ENCODE measurements at regions not wholly inside any gene's neighbourhood (a gene's known extent, or its start where the extent isn't known, plus 50 kb on each side); places are given as distances from the start of the nearest gene placed in this dataset.

DNA sequence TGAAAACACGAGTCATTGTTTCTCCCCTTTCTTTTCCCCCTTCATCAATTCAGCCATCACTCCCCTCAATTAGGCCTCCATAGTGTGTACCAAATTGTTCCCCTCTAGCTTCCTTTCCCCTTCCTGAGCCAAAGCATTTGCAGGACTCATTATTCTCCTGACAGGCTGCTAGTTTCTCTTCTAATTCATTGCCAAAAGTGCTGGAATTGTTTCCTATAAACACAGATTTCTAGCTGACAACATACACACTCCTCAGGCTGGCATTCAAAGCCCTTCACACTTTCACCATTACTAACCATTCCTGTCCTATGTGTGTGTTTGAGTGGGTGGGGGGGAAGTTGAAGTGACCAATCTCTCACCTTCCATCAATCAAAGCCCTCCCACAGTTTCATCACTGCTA lies 444.2 kb upstream of the OPRM1 start:
- TF ChIP-seq, protein P1, sequence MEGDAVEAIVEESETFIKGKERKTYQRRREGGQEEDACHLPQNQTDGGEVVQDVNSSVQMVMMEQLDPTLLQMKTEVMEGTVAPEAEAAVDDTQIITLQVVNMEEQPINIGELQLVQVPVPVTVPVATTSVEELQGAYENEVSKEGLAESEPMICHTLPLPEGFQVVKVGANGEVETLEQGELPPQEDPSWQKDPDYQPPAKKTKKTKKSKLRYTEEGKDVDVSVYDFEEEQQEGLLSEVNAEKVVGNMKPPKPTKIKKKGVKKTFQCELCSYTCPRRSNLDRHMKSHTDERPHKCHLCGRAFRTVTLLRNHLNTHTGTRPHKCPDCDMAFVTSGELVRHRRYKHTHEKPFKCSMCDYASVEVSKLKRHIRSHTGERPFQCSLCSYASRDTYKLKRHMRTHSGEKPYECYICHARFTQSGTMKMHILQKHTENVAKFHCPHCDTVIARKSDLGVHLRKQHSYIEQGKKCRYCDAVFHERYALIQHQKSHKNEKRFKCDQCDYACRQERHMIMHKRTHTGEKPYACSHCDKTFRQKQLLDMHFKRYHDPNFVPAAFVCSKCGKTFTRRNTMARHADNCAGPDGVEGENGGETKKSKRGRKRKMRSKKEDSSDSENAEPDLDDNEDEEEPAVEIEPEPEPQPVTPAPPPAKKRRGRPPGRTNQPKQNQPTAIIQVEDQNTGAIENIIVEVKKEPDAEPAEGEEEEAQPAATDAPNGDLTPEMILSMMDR (conservative IDR thresholded peaks at IDR 0.05) = no peak
- TF ChIP-seq ZFX (IDR thresholded peaks at IDR 0.05) = no peak
